ENCODE measurements at regions not wholly inside any gene's neighbourhood (a gene's known extent, or its start where the extent isn't known, plus 50 kb on each side); places are given as distances from the start of the nearest gene placed in this dataset.

DNA sequence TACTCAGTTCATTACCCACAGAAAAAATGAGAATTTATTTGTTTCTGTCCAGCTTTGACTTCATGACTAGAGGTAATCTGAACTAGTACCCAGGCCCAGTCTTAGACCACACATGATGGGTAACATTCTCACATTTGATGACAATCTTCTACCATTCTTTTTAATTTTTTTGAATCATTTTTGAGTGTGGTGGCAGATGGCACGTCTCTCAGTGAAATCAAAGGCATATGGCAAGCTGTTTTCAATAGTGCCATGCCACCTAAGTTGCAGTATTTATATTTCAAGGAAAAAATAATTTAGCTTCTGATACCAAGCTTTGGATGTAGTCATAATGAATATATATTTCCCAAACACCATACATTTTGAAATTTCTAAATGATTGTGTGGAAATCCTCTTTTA, 88.8 kb upstream of the HS3ST5 start:
- DNase-seq (ENCODE audit: low read depth): no peak

DNA sequence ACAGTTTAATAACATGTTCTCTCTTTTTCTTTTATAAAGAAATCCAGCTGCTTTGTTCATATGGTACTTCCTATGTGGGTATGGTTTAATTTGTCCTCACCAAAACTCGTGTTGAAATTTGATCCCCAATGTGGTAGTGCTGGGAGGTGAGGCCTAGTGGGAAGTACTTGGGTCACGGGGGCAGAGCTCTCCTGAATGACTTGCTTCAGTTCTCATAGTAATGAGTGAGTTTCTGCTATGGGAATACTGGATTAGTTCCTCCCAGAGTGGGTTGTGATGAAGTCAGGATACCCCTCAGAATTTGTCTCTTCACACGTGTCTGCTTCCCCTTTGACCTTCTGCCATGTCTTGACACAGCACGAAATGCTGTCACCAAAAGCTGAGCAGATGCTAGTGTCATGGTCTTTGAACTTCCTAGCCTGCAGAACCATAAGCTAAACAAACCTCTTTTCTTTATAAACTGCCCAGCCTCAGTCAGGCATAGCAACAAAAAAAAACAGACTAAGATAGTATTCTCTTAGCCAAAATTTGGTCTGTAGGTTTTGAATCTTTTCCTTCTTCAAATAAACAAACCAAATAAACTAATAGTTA, 87.8 kb upstream of the HS3ST5 start:
- no peak for DNase-seq (ENCODE audit: low read depth)

DNA sequence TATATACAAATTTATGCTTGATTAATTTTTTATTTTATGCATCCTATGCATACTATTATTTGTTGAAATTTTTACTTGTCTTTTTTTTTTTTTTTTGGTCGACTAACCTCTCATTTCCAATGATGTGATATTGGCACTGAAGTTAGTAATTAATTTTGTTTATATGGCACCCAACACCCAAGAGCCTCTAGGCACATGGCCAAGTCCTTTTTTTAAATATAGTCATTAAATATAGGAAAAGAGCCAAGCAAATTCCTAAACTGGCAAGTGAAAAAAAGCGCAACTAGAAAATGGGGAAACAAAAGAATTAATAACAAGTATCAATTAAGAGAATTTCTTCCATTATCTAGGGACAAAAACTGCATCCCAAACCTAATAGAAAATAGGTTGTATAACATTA, 85.5 kb upstream of the HS3ST5 start:
- no peak for DNase-seq (ENCODE audit: low read depth)

DNA sequence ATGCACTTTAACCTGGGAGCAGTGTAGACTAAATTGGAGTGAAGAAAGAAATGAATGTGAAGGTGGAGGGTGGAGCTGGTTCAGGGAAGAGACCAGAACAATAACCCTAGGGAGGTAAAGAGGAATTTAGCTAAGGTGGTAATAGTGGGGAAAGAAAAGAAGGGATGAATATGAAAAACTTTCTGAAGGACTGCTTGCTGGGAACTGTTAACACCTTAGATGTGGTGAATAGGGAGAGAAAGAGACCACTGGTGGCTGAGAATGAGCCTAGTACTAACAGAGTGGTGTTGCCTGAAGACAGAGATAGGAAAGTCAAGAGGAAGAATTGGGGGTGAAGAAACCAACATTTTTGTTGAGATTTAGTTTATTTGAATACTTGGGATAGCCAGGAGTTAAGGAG, 78.4 kb upstream of the HS3ST5 start:
- DNase-seq (ENCODE audit: low read depth): no peak

DNA sequence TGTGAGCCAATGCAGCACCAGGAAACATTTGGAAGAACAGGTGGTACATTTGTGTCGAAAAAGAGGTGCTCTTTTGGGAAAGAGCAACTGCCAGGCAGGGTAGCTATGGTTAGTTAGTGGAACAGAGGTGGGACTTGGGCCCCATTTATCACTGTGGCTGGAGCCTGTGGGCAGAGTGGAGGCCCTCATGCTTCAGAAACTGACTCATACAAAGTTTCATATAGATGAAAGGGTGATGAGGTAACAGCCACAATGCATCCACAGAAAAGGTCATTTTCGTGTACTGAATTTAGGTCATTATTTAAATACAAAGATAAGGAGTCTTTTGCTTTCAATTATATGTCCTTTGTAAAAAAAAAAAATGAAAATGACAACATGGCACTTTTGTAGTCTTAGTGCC, 76.4 kb upstream of the HS3ST5 start:
- DNase-seq (ENCODE audit: low read depth): no peak

DNA sequence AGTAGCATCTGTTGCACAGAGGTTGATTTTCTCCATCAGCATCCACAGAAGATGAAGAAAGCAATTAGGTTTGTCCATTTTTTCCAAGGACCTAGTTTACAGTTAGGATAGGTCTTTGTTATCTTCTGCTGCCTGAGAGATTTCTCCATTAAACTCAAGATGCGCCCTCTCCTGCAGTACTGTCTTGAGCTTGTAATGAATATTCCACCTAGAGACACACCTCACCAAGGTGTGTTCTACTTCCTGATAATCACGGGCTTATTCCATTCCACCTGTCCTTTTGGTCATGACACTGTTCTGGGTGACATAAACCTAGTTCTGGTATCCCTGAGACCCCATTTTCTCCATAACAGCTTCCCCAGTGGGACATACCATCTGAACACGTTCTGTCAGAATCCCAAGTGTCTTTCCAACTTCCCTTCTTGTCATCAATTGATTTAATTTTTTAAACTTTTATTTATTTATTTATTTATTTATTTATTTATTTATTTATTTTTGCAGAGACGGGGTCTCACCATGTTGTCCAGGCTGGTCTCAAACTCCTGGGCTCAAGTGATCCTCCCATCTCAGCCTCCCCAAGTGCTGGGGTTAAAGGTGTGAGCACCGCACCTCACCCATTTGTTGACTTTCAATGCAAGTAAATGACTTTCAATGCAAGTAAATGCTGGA, 75.6 kb upstream of the HS3ST5 start:
- no peak for DNase-seq (ENCODE audit: low read depth)

DNA sequence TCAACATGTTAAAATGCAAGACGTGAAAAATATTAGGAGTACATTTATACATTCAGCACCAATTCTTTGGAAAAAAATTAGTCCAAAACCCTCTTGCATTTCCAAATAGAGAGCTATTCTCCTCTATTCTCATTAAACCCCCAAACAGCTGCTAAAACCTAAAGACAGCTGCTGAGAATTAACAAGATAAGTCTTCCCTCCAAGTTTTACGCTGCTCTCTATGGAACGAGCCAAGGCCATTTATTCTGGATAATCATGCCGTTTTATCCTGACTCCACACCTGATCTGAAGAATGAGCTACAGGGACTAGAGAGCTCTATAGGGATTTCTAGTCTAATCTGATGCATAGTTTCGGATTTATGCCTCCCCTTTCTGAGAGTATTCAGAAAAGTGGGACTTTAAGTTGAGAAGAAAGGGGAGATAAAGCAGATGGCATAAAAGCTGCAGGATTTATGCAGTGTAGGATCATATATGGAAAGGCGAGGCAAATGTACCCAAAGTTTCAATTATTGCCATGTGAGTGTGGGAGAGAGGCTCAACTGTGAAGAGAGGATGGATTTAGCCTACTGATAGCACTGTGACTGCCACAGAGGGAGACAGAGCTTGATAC, 64.7 kb upstream of the HS3ST5 start:
- no peak for DNase-seq (ENCODE audit: low read depth)

DNA sequence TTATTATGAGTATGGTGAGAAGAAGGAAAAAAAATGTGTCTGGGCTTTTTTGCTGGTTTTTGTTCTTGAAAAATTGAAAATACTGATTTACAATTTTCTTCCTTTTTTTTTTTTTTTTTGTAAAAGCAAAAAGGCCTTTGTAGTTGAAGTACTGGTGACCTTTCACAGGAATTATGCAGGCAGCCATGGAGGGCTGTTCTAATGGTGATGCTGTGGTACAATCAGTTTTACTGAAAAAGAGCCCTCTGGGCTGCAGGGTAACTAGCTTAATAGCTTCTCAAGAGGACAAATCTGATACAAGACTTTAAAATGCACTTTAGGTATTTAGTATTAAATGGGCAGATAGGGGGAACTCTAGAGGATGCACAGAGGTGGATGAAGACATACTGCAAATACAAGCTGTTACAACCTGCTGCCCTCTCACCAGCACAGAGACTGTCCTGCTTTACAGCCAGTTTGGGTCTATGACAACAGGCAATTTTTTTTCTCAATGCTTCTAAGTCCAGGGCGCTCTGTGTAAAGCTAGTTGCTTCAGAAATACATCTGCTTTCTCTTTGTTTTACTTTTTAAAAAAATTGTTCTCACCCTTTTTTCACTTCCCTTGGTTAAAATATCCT, 61.6 kb upstream of the HS3ST5 start:
- DNase-seq (ENCODE audit: low read depth): no peak

DNA sequence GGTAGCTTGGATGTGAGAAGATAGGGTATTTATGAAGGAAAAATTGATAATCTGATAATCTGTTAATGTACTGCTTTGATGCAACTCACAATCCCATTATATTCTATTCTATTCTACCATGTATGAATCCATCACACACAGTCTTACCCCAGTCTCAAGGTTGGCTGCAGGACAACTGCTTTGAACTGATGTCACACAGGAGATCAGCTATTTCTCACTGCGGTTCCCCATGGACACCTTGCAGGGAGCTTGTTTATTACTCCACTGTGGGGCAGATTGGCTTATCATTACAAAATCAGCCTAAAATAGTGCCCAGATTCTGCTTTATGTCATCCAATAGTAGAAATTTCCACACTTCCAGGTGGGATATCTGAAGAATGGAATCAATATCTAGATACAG, 61.0 kb upstream of the HS3ST5 start:
- no peak for DNase-seq (ENCODE audit: low read depth)

DNA sequence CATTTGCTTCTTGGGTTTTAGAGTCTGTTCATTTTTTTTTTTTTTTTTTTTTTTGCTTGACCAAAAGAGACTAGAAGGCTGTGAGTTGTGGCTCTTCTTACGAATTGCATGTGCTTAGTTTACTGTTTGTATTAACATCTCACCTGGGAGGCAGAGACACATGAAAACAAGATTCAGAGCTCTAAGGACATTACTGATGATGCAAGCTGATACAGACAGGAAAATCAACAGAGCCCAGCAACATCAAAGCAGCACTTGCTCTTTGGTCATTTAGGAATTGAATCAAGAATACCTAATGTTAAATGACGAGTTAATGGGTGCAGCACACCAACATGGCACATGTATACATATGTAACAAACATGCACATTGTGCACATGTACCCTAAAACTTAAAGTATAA, 55.7 kb upstream of the HS3ST5 start:
- DNase-seq (ENCODE audit: low read depth): no peak

Measured in HS-27A (cell line).